Endodermal cell (in vitro differentiated cells): ENCODE measurements at regions not wholly inside any gene's neighbourhood (a gene's known extent, or its start where the extent isn't known, plus 50 kb on each side); places are given as distances from the start of the nearest gene placed in this dataset.

Experiments
- DNase-seq: peaks from one replicate; pipeline ENCODE4 v3.0.0-alpha.2; 2017
- H3K27ac ChIP-seq: 2 replicates; pipeline ENCODE4 v1.5.1; 2013; ENCODE audit warnings: mild to moderate bottlenecking, low read depth, low read length, moderate library complexity
- H3K27me3 ChIP-seq: 2 replicates; pipeline ENCODE4 v1.6.1; 2013; ENCODE audit warnings: mild to moderate bottlenecking, low read length, moderate library complexity; ENCODE audit not compliant: insufficient read depth, control insufficient read depth, poor library complexity, severe bottlenecking
- H3K36me3 ChIP-seq: 2 replicates; pipeline ENCODE4 v1.7.0; 2013; ENCODE audit warnings: mild to moderate bottlenecking, low read length, moderate library complexity; ENCODE audit not compliant: control insufficient read depth, insufficient read depth
- H3K4me1 ChIP-seq: one replicate; pipeline ENCODE4 v1.7.0; 2013; ENCODE audit warnings: low read length; ENCODE audit not compliant: control insufficient read depth, insufficient read depth
- H3K4me3 ChIP-seq: 2 replicates; pipeline ENCODE4 v1.5.1; 2013; ENCODE audit warnings: mild to moderate bottlenecking, low read length, moderate library complexity
- H3K9ac ChIP-seq: 2 replicates; pipeline ENCODE4 v1.6.1; 2013; ENCODE audit warnings: mild to moderate bottlenecking, low read length, moderate library complexity; ENCODE audit not compliant: poor library complexity, severe bottlenecking; ENCODE audit errors: extremely low read depth
- H3K9me3 ChIP-seq: 2 replicates; pipeline ENCODE4 v1.6.1; 2013; ENCODE audit warnings: mild to moderate bottlenecking, low read length, moderate library complexity; ENCODE audit not compliant: control insufficient read depth
- H3K27ac Mint-ChIP-seq: 2 replicates; pipeline ENCODE4 v1.8.0; 2020; ENCODE audit warnings: mixed read lengths
- H3K27me3 Mint-ChIP-seq: 2 replicates; pipeline ENCODE4 v1.8.0; 2021; ENCODE audit warnings: mild to moderate bottlenecking, mixed read lengths; ENCODE audit not compliant: insufficient read depth
- H3K36me3 Mint-ChIP-seq: 2 replicates; pipeline ENCODE4 v1.8.0; 2020; ENCODE audit warnings: low read depth, mixed read lengths
- H3K4me1 Mint-ChIP-seq: 2 replicates; pipeline ENCODE4 v1.8.0; 2020; ENCODE audit warnings: mixed read lengths
- H3K4me3 Mint-ChIP-seq: 2 replicates; pipeline ENCODE4 v1.8.0; 2020; ENCODE audit warnings: mild to moderate bottlenecking, moderate library complexity, mixed read lengths
- H3K9me3 Mint-ChIP-seq: 2 replicates; pipeline ENCODE4 v1.8.0; 2020; ENCODE audit warnings: mild to moderate bottlenecking, mixed read lengths
- CTCF ChIP-seq: fragments of 200-600 bp; sonication (generic); conservative IDR thresholded peaks from 2 replicates; pipeline ENCODE4 v1.5.0; 2021; ENCODE audit warnings: antibody characterized with exemption, mild to moderate bottlenecking
- WGBS, 2 experiments: methylation state at CpG; one replicate each; pipeline versions ENCODE4 v1.1.5 to v1.1.7; 2013; ENCODE audit warnings: missing lambda C conversion rate in 2 of 2, mixed read lengths in 1 of 2; ENCODE audit not compliant: insufficient coverage in 1 of 2, insufficient read length in 1 of 2; 5-methylcytosine and 5-hydroxymethylcytosine counted together

DNA sequence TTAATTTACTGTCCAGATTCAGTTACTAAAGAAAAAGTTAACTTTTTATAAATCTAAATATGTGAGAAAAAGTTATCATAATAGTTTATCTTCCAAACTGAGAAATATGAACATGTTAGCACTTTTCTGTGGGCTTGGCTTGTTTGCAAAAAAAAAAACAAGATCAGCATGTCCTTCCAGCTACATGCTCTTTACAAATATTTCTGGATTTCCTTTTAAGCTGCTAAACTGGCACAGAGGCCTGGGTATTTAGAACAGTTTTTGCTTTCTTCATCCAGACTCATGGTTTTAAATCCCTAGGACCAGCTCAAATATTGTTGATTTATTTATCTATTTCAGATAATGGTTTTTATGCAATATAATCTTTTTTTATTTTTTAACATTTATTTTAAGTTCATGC, 1444.5 kb upstream of the FLRT2 start:
- Histone ChIP-seq H3K9ac (no peak overlapping the region), H3K27me3 (no peaks in the 10 kb centered on the region), H3K4me1 (no peaks in the 10 kb centered on the region), H3K9me3 (peaks cover 5% of the 10 kb centered on the region), H3K4me3 (no peak overlapping the region), H3K27ac (no peak overlapping the region), H3K36me3 (no peaks in the 10 kb centered on the region)
- DNase-seq: no peak
- Mint-ChIP-seq H3K27me3 (no peaks in the 10 kb centered on the region), H3K4me1 (no peaks in the 10 kb centered on the region), H3K9me3 (peaks cover 20% of the 10 kb centered on the region), H3K36me3 (no peaks in the 10 kb centered on the region), H3K4me3 (no peak overlapping the region), H3K27ac (no peak overlapping the region)
- TF ChIP-seq CTCF: no peak

GRCh38 chr14:84086714-84087113, 1443.2 kb upstream of the FLRT2 start:
- H3K9me3 ChIP-seq: peaks cover 5% of the 10 kb centered on the region
- H3K27me3 ChIP-seq: no peaks in the 10 kb centered on the region
- no peak overlapping the region for H3K27ac Mint-ChIP-seq
- no peaks in the 10 kb centered on the region for H3K36me3 Mint-ChIP-seq
- no peak for TF ChIP-seq CTCF
- H3K4me1 ChIP-seq: no peaks in the 10 kb centered on the region
- no peaks in the 10 kb centered on the region for H3K4me1 Mint-ChIP-seq
- peaks cover 20% of the 10 kb centered on the region for H3K9me3 Mint-ChIP-seq
- no peak overlapping the region for H3K9ac ChIP-seq
- no peaks in the 10 kb centered on the region for H3K27me3 Mint-ChIP-seq
- H3K4me3 ChIP-seq: no peak overlapping the region
- H3K36me3 ChIP-seq: no peaks in the 10 kb centered on the region
- no peak overlapping the region for H3K4me3 Mint-ChIP-seq
- no peak overlapping the region for H3K27ac ChIP-seq
- 91 to 100% methylated on average over 1 to 4 of the region's 4 CpGs for WGBS, 2 experiments
- no peak for DNase-seq

DNA sequence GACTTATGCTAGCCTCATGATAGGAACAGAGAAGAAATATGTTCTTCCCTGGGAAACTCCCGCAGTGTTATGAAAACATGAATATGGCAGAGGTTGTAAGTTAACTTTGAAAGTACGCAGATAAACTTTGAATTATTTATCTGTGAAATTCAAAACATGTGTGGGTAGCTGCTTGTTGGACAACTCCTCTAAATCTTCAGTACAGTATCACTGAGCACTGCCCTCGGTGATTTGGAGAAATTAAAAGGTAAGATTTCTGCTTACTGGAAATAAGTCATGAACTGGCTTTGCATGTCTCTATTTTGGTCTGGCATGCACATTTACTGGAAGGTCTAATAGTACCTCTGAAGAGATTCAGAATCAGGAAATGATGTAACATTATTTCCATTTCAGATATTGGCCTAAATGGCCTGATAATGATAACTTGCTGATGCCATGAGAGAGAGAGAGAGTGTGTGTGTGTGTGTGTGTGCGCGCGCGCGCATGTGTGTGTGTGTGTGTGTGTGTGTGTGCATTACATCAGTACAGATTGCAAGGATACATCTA, 1441.9 kb upstream of the FLRT2 start:
- Mint-ChIP-seq H3K27me3 (no peaks in the 10 kb centered on the region), H3K27ac (no peak overlapping the region), H3K9me3 (peaks cover 20% of the 10 kb centered on the region), H3K4me3 (no peak overlapping the region), H3K36me3 (no peaks in the 10 kb centered on the region), H3K4me1 (no peaks in the 10 kb centered on the region)
- WGBS, 2 experiments: 96 to 100% methylated on average over 1 to 8 of the region's 8 CpGs
- H3K27ac ChIP-seq: no peak overlapping the region
- no peaks in the 10 kb centered on the region for H3K36me3 ChIP-seq
- H3K27me3 ChIP-seq: no peaks in the 10 kb centered on the region
- DNase-seq: no peak
- no peaks in the 10 kb centered on the region for H3K4me1 ChIP-seq
- H3K9me3 ChIP-seq: peaks cover 5% of the 10 kb centered on the region
- no peak overlapping the region for H3K9ac ChIP-seq
- no peak for TF ChIP-seq CTCF
- no peak overlapping the region for H3K4me3 ChIP-seq
